Fibroblast of lung (primary cell): ENCODE measurements at regions not wholly inside any gene's neighbourhood (a gene's known extent, or its start where the extent isn't known, plus 50 kb on each side); places are given as distances from the start of the nearest gene placed in this dataset.
"Not testable (repeated sequence)": the region's sequence is repeated elsewhere in the genome, so short reads cannot be mapped to it uniquely, and the experiment has no call there.

Experiments used
- CTCF ChIP-seq, 2 donors: IDR thresholded peaks in 1 of 2; conservative IDR thresholded peaks in 1 of 2; 1 replicate in 1 of 2; 2 replicates in 1 of 2; pipeline ENCODE4 v1.5.1; 2011 to 2012; ENCODE audit warnings: low read length in 2 of 2, control low read depth in 1 of 2, inconsistent platforms in 1 of 2, low read depth in 1 of 2, mild to moderate bottlenecking in 1 of 2
- EZH2 ChIP-seq: IDR thresholded peaks from 2 replicates; pipeline ENCODE4 v1.5.1; 2012; ENCODE audit warnings: low read length, control low read depth, mild to moderate bottlenecking; ENCODE audit errors: missing control alignments

DNA sequence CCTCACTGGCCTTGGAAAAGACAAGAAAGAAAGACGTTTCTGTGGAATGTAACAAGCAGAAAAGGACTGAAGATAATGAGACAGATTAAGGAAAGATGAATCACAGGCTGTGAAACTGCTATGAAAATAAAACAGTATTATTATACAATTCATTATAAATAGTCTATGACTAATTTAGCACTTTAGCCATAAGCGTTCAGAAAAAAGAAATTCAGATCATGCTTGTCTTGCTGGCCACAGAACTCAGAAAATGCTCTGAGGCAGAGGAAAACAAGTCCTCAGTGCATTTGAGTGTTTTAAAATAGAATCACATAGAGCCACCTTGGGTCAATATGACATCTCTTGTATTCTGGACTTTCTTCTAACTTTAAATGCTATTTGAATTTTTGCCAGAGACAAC lies 65.9 kb upstream of the NBPF26 start:
- not testable (repeated sequence) for TF ChIP-seq CTCF (conservative IDR thresholded peaks at IDR 0.05 in 1 of 2, IDR thresholded peaks at IDR 0.05 in 1 of 2; ENCODE audit: low read depth in 1 of 2, low read length in 2 of 2); EZH2
